HCT116 (cell line): ENCODE measurements at regions not wholly inside any gene's neighbourhood (a gene's known extent, or its start where the extent isn't known, plus 50 kb on each side); places are given as distances from the start of the nearest gene placed in this dataset.

Source experiments
- ATAC-seq: fragments of 200-7000 bp; cut with Tn5 transposase; 2 replicates; pipeline ENCODE4 v1.9.1; 2020; ENCODE audit warnings: mild to moderate bottlenecking, moderate library complexity
- BruUV-seq: library from RNA; stranded (reverse); fragments of 400-500 nt; replicated peaks from 2 replicates; lab custom pipeline; 2021; lab: Mats Ljungman, UMichigan
- CTCF ChIA-PET: fragments of 300-600 bp; sonication (Branson Sonifier 250); formaldehyde crosslinking; loops from one replicate; lab custom pipeline; 2021; ENCODE audit warnings: antibody characterized with exemption; lab: Charles Lee
- POLR2A ChIA-PET: fragments of 300-600, 350-600 bp; sonication (Branson Sonifier 250); formaldehyde crosslinking; loops from one replicate; lab custom pipeline; 2021; ENCODE audit warnings: antibody characterized with exemption; lab: Charles Lee
- RAD21 ChIA-PET, 2 experiments: fragments of 300-600 bp; sonication (Branson Sonifier 250); formaldehyde crosslinking; loops; one replicate each; lab custom pipeline; 2023; ENCODE audit warnings: low total read pairs in 2 of 2; ENCODE audit not compliant: uncharacterized antibody in 2 of 2, unreplicated experiment in 2 of 2, low non-redundant PET in 1 of 2; lab: Charles Lee
- DNase-seq: peaks from one replicate; pipeline ENCODE4 v3.0.0-alpha.2; 2010; ENCODE audit warnings: low read depth, low spot score
- H2AFZ ChIP-seq: fragments of 200-600 bp; shearing (Covaris generic), sonication (generic); 2 replicates; pipeline ENCODE4 v1.6.1; 2017; ENCODE audit warnings: low read depth, mixed run types, mixed read lengths, antibody characterized with exemption, low read length; ENCODE audit not compliant: poor library complexity, severe bottlenecking
- H3K27ac ChIP-seq: 2 replicates; pipeline ENCODE4 v1.5.1; 2012; ENCODE audit warnings: low read depth, low read length
- H3K27me3 ChIP-seq: fragments of 200-600 bp; sonication (generic); 2 replicates; pipeline ENCODE4 v1.6.1; 2016; ENCODE audit warnings: mixed run types, low read length, mixed read lengths; ENCODE audit not compliant: insufficient read depth
- H3K36me3 ChIP-seq, 2 experiments: fragments of 200-500 bp in 1 of 2; fragments of 200-600 bp in 1 of 2; sonication (Bioruptor generic) in 1 of 2; sonication (generic) in 1 of 2; 2 replicates each; pipeline versions ENCODE4 v1.5.1 to v1.6.1; 2014 to 2016; ENCODE audit warnings: low read length in 2 of 2, inconsistent platforms in 1 of 2, mixed read lengths in 1 of 2, mixed run types in 1 of 2; ENCODE audit not compliant: insufficient read depth in 2 of 2, control insufficient read depth in 1 of 2
- H3K4me1 ChIP-seq, 2 experiments: fragments of 200-600 bp in 1 of 2; sonication (generic) in 1 of 2; 2 replicates each; pipeline versions ENCODE4 v1.5.1 to v1.6.1; 2012 to 2017; ENCODE audit warnings: low read length in 2 of 2, inconsistent platforms in 1 of 2, mild to moderate bottlenecking in 1 of 2, mixed read lengths in 1 of 2, mixed run types in 1 of 2, moderate library complexity in 1 of 2; ENCODE audit not compliant: insufficient read depth in 2 of 2, control insufficient read depth in 1 of 2
- H3K4me2 ChIP-seq: fragments of 200-600 bp; sonication (generic); 2 replicates; pipeline ENCODE4 v1.6.1; 2017; ENCODE audit warnings: mixed run types, low read length, mixed read lengths
- H3K4me3 ChIP-seq, 2 experiments: fragments of 200-600 bp in 1 of 2; sonication (generic) in 1 of 2; replicated peaks in 1 of 2; 2 replicates each; pipeline ENCODE4 v1.5.1; 2011 to 2016; ENCODE audit warnings: low read length in 2 of 2, control low read depth in 1 of 2, low read depth in 1 of 2, mild to moderate bottlenecking in 1 of 2, mixed read lengths in 1 of 2, mixed run types in 1 of 2
- H3K79me2 ChIP-seq: fragments of 200-600 bp; sonication (generic); 2 replicates; pipeline ENCODE4 v1.6.1; 2017; ENCODE audit warnings: mild to moderate bottlenecking, mixed run types, low read length, moderate library complexity, mixed read lengths; ENCODE audit not compliant: insufficient read depth
- H3K9ac ChIP-seq: fragments of 200-600 bp; sonication (generic); 2 replicates; pipeline ENCODE4 v1.6.1; 2016; ENCODE audit warnings: low read length, mixed read lengths
- H3K9me2 ChIP-seq: fragments of 200-600 bp; sonication (generic), shearing (Covaris generic); 2 replicates; pipeline ENCODE4 v1.6.1; 2017; ENCODE audit warnings: mixed run types, mild to moderate bottlenecking, moderate library complexity; ENCODE audit not compliant: insufficient read depth
- H3K9me3 ChIP-seq, 2 experiments: fragments of 200-500 bp in 1 of 2; fragments of 200-600 bp in 1 of 2; sonication (Bioruptor generic) in 1 of 2; sonication (generic) in 1 of 2; 2 replicates each; pipeline ENCODE4 v1.6.1; 2014 to 2017; ENCODE audit warnings: low read length in 2 of 2, mixed read lengths in 2 of 2, inconsistent platforms in 1 of 2, low read depth in 1 of 2, mild to moderate bottlenecking in 1 of 2, mixed run types in 1 of 2, moderate library complexity in 1 of 2; ENCODE audit not compliant: control insufficient read depth in 1 of 2, insufficient read depth in 1 of 2
- H4K20me1 ChIP-seq: fragments of 200-600 bp; sonication (generic), shearing (Covaris generic); 2 replicates; pipeline ENCODE4 v1.6.1; 2017; ENCODE audit warnings: mixed run types, mild to moderate bottlenecking, moderate library complexity; ENCODE audit not compliant: insufficient read depth
- CEBPB ChIP-seq: IDR thresholded peaks from 2 replicates; pipeline ENCODE4 v1.6.1; 2012; ENCODE audit warnings: low read depth
- CTCF ChIP-seq, 3 experiments: fragments of 200-600 bp in 1 of 3; sonication (generic) in 1 of 3; IDR thresholded peaks in 2 of 3; conservative IDR thresholded peaks in 1 of 3; 2 replicates each; pipeline ENCODE4 v1.5.1; 2012 to 2017; ENCODE audit warnings: low read depth in 2 of 3, low read length in 2 of 3, antibody characterized with exemption in 1 of 3, borderline replicate concordance in 1 of 3, control low read depth in 1 of 3, mild to moderate bottlenecking in 1 of 3, mixed read lengths in 1 of 3, mixed run types in 1 of 3, moderate library complexity in 1 of 3; ENCODE audit not compliant: insufficient read depth in 1 of 3
- EZH2 ChIP-seq: fragments of 200-600 bp; sonication (generic); IDR thresholded peaks from 2 replicates; pipeline ENCODE4 v1.6.1; 2017; ENCODE audit warnings: antibody characterized with exemption, mixed run types
- EZH2phosphoT487 ChIP-seq: fragments of 200-600 bp; IDR thresholded peaks from 2 replicates; pipeline ENCODE4 v1.6.1; 2018; ENCODE audit warnings: antibody characterized with exemption, borderline replicate concordance
- JUND ChIP-seq: IDR thresholded peaks from 2 replicates; pipeline ENCODE4 v1.6.1; 2012
- REST ChIP-seq: IDR thresholded peaks from 2 replicates; pipeline ENCODE4 v1.6.1; 2012; ENCODE audit warnings: low read depth
- TCF7L2 ChIP-seq: IDR thresholded peaks from 2 replicates; pipeline ENCODE4 v1.7.0; 2011; ENCODE audit warnings: borderline replicate concordance, inconsistent platforms; ENCODE audit not compliant: insufficient read depth, insufficient read length; ENCODE audit errors: extremely low read depth
- ZFX ChIP-seq: fragments of 450-650 bp; IDR thresholded peaks from 2 replicates; pipeline ENCODE4 v1.6.1; 2017
- intact Hi-C: fragments of 100-400 bp; cut with micrococcal nuclease; formaldehyde crosslinking; loops from 2 replicates; pipeline ENCODE4 v1.10.0; 2022

GRCh38 chr1:82640352-82640751 is 839.6 kb downstream of the ADGRL2 start:
- no peak overlapping the region for H3K27ac ChIP-seq
- H3K9ac ChIP-seq = no peak overlapping the region
- H3K36me3 ChIP-seq = no peaks in the 10 kb centered on the region
- H3K4me3 ChIP-seq = no peak overlapping the region
- H2AFZ ChIP-seq = no peak overlapping the region
- ChIA-PET POLR2A (no interaction called here), CTCF (no interaction called here), RAD21 (no interaction called here)
- peaks cover 0 to 4% of the 10 kb centered on the region in 2 experiments; a peak in 1 of 4 replicates for H3K9me3 ChIP-seq
- no peak for TF ChIP-seq JUND
- TF ChIP-seq TCF7L2 = no peak
- TF ChIP-seq CEBPB = no peak
- no peak for TF ChIP-seq EZH2phosphoT487
- no peak for TF ChIP-seq REST
- no peaks in the 10 kb centered on the region for H3K79me2 ChIP-seq
- BruUV-seq = no TSS peak
- no peaks in the 10 kb centered on the region for H4K20me1 ChIP-seq
- H3K27me3 ChIP-seq = no peaks in the 10 kb centered on the region
- intact Hi-C loops = no loop called here
- H3K4me1 ChIP-seq = no peaks in the 10 kb centered on the region
- no peak for ATAC-seq
- H3K9me2 ChIP-seq = no peaks in the 10 kb centered on the region
- H3K4me2 ChIP-seq = no peak overlapping the region
- no peak for DNase-seq

GRCh38 chr1:82634266-82634665 is 833.5 kb downstream of the ADGRL2 start:
- no peak for ATAC-seq
- no peaks in the 10 kb centered on the region for H3K79me2 ChIP-seq
- no peaks in the 10 kb centered on the region for H3K27me3 ChIP-seq
- H4K20me1 ChIP-seq = no peaks in the 10 kb centered on the region
- H3K4me3 ChIP-seq = no peak overlapping the region
- ChIA-PET RAD21 (no interaction called here), POLR2A (no interaction called here), CTCF (no interaction called here)
- no TSS peak for BruUV-seq
- DNase-seq = no peak
- H3K4me2 ChIP-seq = no peak overlapping the region
- no peak overlapping the region for H2AFZ ChIP-seq
- H3K9me3 ChIP-seq = peaks cover 3 to 4% of the 10 kb centered on the region in 2 experiments; a peak in 1 of 4 replicates
- no peak overlapping the region for H3K9ac ChIP-seq
- TF ChIP-seq TCF7L2 (no peak), EZH2 (no peak), CEBPB (no peak), CTCF (IDR thresholded peaks at IDR 0.05 in 2 of 3, conservative IDR thresholded peaks at IDR 0.05 in 1 of 3; ENCODE audit: borderline replicate concordance in 1 of 3, insufficient read depth in 1 of 3, low read depth in 2 of 3, low read length in 2 of 3) (no peak), EZH2phosphoT487 (no peak), JUND (no peak), ZFX (no peak)
- intact Hi-C loops = no loop called here
- H3K27ac ChIP-seq = no peak overlapping the region
- H3K4me1 ChIP-seq = peaks cover 0 to 14% of the 10 kb centered on the region in 2 experiments; a peak in 2 of 4 replicates
- H3K36me3 ChIP-seq = no peaks in the 10 kb centered on the region
- no peaks in the 10 kb centered on the region for H3K9me2 ChIP-seq
